ENCODE measurements at regions not wholly inside any gene's neighbourhood (a gene's known extent, or its start where the extent isn't known, plus 50 kb on each side); places are given as distances from the start of the nearest gene placed in this dataset.

- TF ChIP-seq ZFX (IDR thresholded peaks at IDR 0.05; ENCODE audit: borderline replicate concordance) (no peak), CTCF (IDR thresholded peaks at IDR 0.05) (no peak)
- no peak overlapping the region for H3K27ac ChIP-seq
These were observed 130.1 kb downstream of the PSMG1 start for GRCh38 chr21:39053126-39053525.

- TF ChIP-seq CTCF (IDR thresholded peaks at IDR 0.05): no peak
- TF ChIP-seq ZFX (IDR thresholded peaks at IDR 0.05; ENCODE audit: borderline replicate concordance): no peak
- H3K27ac ChIP-seq: no peak overlapping the region
These were observed 130.5 kb downstream of the PSMG1 start for GRCh38 chr21:39052718-39053117.

- H3K27ac ChIP-seq: no peak overlapping the region
- no peak for TF ChIP-seq ZFX (IDR thresholded peaks at IDR 0.05; ENCODE audit: borderline replicate concordance)
- TF ChIP-seq CTCF (IDR thresholded peaks at IDR 0.05): no peak
These were observed 131.7 kb downstream of the PSMG1 start for GRCh38 chr21:39051588-39051949.

- TF ChIP-seq CTCF (IDR thresholded peaks at IDR 0.05) (no peak), ZFX (IDR thresholded peaks at IDR 0.05; ENCODE audit: borderline replicate concordance) (no peak)
- no peak overlapping the region for H3K27ac ChIP-seq
These were observed 132.2 kb downstream of the PSMG1 start for GRCh38 chr21:39050841-39051587.

- no peak for TF ChIP-seq ZFX (IDR thresholded peaks at IDR 0.05; ENCODE audit: borderline replicate concordance)
- no peak for TF ChIP-seq CTCF (IDR thresholded peaks at IDR 0.05)
These were observed 134.7 kb downstream of the PSMG1 start for GRCh38 chr21:39048574-39048973.

GRCh38 chr21:39048064-39048463 is 135.2 kb downstream of the PSMG1 start:
- no peak overlapping the region for H3K27ac ChIP-seq
- TF ChIP-seq CTCF (IDR thresholded peaks at IDR 0.05) (no peak), ZFX (IDR thresholded peaks at IDR 0.05; ENCODE audit: borderline replicate concordance) (no peak)

More at GRCh38 chr21:39048574-39048973, 134.7 kb downstream of the PSMG1 start:
- H3K27ac ChIP-seq: no peak overlapping the region

- H3K27ac ChIP-seq: no peak overlapping the region
- TF ChIP-seq ZFX (IDR thresholded peaks at IDR 0.05; ENCODE audit: borderline replicate concordance) (no peak), CTCF (IDR thresholded peaks at IDR 0.05) (no peak)
These were observed 136.2 kb downstream of the PSMG1 start for GRCh38 chr21:39047046-39047445.

Data from 22Rv1 (cell line).